Stimulated activated CD8-positive, alpha-beta memory T cell treated with anti-CD3 and anti-CD28 coated beads, Interleukin-7, amount 100 ng/mL, for 48 hours (primary cell): ENCODE measurements at regions not wholly inside any gene's neighbourhood (a gene's known extent, or its start where the extent isn't known, plus 50 kb on each side); places are given as distances from the start of the nearest gene placed in this dataset.
"Not testable (repeated sequence)": the region's sequence is repeated elsewhere in the genome, so short reads cannot be mapped to it uniquely, and the experiment has no call there.

Experiments used
- DNase-seq, 2 donors: peaks; one replicate each; pipeline ENCODE4 v3.0.0-alpha.2; 2020; ENCODE audit warnings: low read depth in 1 of 2; ENCODE audit errors: extremely low read depth in 1 of 2

DNA sequence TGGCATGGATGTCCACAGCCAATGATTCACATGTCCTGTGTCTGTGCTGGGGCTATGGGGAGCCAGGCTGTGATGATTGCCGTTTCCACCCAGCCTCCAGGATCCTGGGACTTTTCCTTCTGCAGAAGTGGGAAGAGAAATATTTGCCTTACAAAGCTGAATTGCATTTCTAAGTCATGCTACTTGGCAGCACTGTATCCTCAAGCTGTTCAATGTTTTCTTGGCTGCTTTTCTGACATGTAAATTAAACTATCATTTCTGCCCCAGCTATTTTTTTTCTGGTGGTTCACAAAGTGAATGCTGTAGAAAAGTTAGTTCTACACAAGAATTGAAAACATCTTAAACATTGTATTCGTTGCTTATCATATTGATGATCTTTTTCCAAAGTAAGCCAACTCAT, 51.9 kb upstream of the TCERG1L start:
- DNase-seq, result no peak

DNA sequence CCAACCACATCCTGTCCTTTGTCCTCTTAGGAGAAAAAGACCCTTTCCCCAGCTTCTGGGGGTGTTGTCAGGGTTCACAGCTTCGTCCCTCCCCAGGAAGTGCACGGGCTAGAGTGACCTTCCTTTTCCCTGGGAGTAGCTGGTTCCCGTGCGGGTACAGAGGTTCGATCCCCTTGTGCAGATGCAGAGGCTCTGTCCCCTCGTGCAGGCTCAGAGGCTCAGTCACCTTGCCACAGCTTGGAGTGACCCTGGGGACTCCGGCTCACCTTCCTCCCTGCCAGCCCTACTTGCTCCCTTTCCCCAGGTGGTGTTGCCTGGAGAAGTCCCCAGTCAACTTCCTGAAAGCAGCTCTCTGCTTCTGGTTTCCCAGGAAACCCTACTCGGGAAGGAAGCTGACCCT, 60.0 kb upstream of the TCERG1L start:
- DNase-seq, result no peak

DNA sequence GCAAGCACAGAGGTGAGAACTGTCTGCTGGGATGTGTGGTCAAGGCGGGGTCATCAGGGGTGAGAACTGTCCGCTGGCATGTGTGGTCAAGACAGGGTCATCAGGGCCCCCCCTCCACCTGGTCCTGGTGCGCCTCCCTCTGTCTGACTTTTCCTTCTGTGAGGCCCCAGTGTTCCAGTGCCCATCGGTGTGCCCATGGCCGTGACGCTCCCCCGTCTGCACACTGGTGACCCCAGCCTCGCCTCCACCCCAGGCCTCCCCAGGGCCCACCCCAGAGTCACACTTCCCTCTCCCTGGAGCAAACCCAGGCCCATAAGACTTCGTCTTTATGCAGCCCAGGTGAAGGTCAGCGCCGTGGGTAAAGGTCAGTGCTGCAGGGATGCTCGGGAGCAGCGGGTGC, 70.1 kb upstream of the TCERG1L start:
- no peak for DNase-seq

DNA sequence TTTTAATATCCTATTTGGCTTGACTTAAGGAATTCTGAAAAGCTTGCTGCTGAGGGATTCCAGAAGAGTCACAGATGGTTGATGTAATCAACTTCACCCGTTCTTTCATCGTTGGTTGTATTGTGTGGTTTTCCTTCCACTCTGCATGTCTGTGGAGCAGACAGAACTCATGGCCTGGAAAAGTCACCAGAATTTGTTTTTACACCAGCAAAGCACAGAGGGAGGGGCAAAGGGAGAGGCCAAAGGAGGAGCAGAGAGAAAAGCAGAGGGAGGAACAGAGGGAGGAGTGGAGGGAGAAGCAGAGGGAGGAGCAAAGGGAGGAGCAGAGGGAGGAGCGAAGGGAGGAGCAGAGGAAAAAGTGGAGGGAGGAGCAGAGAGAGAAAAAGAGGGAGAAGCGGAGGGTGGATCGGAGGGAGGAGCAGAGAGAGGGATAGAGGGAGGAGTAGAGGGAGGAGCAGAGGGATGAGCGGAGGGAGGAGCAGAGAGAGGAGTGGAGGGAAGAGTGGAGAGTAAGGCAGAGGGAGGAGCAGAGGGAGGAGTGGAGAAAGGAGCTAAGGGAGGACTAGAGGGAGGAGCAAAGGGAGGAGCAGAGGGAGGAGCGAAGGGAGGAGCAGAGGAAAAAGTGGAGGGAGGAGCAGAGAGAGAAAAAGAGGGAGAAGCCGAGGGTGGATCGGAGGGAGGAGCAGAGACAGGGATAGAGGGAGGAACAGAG, 73.8 kb upstream of the TCERG1L start:
- DNase-seq, result not testable (repeated sequence)

DNA sequence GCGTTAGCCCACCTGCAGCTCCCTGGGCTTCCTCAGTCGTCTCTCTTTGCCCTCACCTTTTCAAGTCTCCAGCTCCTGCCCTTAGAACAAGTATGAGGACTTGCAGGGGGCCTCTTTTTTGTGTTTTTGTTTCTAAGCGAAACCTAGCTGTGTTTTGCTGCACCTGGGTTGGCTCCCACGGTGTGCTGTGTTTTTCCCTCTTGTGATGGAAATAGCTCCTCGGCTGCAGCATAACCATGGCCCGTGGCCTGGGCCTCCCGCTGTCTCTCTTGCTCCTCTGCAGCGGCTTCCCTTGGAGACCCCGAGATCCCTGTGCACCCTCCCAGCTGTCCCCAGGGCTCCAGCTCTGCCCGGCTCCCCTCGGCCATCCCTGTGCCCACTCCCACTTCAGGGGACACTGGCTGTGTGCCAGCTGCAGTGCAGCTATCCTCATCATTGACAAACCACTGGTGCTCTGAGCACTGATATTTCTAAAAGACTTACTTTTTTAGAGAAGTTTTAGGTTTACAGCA, 75.6 kb upstream of the TCERG1L start:
- no peak for DNase-seq

DNA sequence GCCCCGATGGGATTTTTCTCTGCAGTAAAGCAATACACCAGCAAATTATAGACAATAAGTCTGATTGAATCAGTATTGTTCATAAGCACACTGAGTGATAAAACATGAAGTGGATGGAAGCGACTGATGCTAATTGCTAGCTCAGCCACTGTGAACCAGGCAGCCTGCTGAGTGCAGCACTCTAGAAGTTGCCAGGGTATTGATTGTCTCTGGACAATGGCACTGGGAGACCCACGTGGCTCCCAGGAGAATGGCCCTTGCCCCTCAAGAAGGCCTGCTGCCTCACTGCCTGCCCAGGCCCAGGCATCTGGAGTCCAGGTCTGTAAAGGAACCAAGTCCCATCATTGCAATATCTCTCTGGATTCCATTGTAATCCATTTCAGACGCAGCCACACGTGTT, 80.4 kb upstream of the TCERG1L start:
- no peak for DNase-seq

DNA sequence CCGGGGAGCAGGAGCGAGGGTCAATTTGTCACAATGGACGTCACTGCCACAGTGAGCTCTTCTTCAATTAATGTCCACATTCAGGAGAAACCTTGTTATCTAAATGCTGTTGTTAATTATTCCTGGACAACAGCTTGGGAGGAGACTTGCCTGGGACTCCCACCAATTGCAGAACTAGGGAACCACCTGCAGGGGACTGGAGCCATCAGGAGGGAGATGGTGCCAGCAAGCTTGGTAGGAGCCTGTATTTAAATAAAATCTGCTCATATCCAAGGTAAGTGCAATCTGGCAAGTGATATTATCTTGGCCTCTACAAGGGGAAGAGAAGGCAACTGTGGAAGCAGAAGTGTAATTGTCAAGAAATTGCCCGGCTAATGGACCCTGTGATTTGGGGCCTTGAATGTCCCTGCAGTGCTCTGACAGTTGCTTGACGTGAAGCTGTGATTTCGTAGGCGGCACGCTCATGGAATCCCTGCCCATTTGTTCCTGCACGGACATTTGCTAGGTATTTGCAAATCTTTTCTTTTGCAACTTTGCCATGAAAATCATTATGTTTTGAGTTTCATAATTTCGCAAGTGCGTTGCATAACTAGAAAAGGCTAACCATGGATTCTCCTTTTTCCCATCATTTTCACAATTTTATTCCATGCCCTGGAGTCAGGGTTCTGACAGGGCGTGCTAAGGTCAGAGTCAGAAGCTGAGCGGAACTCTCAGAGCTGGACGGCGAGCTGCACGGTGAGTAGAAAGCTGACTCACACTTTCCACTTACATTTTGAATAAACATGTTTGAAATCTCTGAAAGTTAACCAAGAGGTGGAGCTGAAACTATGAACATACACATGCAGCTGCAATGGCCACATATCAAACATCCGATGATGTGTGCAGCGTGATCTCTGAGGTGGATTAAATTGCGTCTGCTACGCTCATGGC, 84.9 kb upstream of the TCERG1L start:
- no peak for DNase-seq

DNA sequence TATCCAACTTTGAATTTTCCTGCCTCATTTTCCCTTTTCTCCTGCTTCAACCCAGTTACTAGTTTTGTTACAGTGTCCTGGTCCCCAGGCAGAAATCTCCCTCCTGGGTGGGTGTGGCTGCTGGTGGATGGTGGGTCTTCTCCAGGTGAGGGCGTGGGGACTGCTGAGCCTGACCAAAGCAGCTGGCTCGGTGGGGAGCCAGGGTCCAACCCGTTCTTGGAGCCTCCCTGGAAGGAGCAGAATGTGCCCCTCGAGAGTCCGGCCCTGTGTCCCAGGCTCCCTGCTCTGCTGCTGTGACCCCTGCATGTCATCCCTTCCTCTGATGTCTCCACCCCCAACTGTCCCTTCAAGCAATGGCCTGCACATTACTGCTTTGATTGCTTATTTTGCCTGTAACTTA, 86.6 kb upstream of the TCERG1L start:
- DNase-seq, result no peak

DNA sequence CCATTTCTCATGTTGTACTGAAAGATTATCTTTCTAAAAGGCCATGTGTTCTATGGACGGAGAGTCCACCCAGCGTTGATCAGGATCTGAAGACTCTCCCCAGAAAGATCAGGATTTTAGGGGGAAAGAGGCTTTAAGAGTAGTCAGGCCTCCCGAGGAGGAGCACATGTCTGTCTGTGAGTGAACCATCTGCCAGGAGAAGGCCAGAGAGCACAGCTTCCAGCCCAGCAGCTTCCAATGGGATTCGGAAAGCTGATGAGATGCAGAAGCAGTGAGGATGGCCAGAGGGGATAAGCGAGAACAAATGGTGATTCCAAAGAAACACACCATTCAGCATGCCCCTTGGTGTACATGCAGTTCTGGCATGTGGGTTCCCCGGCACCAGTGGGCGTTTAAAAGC, 88.5 kb upstream of the TCERG1L start:
- no peak for DNase-seq

DNA sequence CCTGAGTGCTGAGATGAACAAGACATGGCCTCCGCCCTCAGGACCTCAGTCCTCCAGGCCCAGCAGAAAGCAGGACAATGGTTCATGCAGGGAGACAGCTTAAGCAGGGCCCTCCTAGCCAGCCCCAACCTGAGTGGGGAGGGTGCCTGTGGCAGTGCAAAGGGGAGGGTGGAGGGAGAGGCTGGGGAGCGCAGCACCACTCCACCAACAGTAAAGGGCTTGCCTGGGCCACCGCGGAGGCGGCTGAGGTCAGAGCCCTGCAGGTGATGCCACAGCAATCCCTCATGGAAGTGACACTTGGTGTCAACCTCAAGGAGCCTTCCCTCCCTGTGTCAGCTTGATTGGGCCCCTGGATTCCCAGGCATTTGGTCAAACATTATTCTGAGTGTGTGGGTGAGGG, 89.0 kb upstream of the TCERG1L start:
- DNase-seq, result no peak

DNA sequence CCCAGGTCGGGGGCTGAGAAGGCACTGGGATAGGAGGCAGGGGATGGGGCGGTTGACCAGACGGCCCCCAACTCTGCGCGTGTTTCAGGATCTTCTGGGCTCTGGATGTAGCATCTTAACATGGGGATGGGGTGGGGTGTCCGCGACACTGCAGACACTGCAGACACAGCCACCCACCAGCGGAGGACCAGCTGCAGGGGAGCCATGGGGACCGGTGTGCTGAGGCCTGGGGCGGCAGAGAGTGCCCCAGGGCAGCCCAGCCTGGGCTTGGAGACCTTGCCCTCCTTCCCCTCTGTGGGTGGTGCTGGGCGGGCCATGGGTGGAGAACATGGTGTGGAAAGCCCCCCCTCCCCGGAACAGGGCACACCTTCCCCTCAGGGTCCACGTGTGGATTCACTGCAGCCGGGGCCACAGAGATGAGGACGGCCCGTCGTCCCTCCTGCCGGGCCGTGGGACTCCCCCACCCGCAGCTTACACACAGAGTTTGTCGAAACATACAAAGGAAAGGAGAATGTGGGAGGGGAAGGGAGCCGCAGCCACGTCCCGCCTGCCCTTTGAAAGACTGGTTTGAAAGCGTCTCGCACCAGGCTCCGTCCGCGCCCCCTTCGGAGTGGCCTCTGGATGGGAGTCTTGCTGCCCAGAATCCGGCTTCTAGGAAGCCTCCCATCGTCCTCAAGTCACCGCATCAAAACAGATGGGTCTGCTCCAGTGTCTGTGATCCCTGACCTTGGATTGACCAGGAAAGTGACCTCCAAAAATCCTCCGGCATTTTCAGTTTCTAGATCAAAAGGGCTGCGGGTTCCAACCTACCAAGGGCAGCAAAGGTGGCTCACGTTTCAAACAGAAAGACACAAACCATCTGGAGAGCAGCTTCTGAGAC, 91.5 kb upstream of the TCERG1L start:
- DNase-seq, result no peak

DNA sequence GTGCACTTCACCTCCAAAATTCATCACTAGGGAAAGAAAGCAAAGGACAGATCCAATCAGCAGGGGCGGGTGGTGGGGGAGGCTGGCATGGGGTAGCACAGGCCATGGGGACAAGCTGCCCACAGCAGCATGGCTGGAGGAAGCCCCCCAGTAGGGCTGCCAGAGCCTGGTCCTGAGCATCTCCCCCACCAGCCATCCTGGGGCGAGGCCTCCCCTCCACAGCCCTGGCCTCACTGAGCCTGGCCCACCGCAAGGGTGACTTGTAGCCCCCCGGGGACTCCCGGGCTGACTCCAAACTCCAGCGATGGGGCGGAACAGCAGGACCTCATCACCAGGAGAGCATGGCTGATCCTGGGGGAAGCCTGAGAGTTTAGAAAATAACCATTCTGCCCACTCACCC, 92.4 kb upstream of the TCERG1L start:
- DNase-seq, result no peak

DNA sequence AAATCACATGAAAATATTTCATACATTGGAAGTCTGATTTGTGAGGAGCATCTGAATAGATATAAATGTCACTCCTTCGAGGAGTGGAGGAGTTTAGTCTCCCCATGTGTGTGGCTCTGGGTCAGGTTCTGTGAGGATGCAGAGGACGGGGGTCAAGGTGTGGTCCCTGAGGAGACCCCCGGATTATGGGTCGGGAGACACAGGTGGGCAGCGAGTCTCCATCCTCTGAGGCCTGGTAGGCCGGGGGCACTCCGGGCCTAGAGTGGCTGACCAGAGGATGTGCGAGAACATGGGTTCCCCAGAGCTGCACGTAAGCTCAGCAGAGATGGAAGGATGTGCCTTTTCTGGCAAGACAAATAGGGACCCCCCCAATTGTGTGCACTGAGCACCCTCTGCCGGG, 93.4 kb upstream of the TCERG1L start:
- DNase-seq, result no peak

DNA sequence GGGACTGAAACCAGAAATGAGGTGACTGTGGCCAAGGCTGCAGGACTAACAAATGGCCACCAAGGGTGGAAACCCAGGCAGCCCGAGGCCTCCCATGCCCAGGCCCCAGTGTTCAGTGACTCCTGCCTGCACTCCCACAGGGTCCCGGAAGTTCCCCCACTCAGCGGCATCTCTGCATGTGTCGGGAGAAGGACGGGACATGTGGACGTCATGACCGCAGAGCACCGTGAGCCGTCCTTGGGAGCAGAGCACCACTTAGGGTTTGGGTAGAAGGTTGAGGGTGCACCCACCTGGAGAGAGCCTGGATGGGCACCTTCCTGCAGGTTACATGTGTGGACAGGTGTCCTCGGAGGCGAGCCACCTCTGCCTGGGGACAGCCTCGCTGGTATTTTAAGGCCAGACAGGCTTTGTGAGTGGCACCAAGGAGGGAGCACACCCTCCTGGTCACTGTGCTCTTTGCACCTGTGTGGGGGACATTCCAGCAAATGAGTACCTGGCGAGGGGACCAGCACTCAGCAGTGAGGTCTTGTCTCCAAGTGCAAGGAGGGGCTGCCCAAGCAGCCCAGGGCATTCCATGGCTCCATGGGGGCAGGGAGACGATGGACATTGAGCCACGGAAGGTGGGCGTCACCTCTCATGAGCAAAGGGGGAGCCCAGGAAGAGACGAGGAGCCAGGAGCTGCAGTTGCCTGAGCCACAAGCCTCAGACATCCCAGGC, 95.3 kb upstream of the TCERG1L start:
- no peak for DNase-seq

DNA sequence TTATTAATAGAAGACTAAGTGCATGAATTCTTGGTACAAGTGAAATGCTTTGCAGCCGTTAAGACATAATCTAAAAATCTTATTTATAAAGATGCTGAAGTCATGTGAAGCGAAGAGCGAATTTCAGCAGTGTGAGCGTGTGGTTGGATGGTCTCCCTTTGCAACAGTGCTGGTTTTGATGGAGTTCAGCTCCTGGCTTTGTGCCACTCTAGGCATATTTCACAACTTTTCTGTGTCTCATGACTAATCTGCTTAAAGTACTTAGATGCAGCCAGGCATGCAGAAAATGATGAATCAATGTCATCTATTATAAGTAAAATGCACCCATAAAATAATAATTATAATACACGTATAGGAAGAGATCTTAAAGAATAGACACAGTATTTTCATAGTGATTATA, 107.2 kb upstream of the TCERG1L start:
- DNase-seq, result no peak

DNA sequence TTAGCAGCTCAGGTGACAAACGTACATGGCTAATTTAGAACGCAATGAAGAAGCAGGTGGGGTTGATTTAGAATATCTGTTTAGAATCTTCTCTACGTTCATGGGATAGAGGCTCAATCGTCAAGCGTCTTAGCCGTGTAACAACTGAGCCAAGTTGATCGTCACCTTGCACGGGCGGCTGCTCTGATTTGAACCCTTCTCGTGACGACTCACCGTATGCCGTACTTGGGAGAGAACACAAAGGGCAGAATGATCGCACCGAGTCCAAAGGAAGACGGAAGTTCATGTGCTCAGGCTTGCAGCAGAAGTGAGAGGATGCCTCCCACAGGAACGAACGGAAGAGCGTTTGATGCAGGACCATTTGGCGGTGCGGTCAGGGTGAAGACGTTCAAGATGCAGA, 108.3 kb upstream of the TCERG1L start:
- no peak for DNase-seq

DNA sequence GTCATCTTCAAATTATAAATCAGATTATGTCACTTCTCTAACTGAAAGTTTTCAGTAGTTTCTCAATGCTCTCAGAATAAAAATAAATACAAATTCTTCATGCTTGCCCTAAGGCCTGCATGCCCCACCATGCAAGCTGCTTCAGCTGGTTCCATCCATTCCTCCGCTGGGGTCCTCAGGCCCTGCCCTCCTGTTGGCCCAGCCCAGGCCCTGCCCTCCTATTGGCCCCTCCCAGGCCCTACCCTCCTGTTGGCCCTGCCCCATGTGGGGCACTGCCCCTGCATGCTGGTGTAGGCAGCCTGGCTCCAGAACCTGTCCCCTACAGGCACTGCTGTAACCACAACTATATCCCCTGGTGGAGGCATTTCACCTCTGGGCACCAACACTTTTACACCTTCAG, 109.3 kb upstream of the TCERG1L start:
- DNase-seq, result no peak

DNA sequence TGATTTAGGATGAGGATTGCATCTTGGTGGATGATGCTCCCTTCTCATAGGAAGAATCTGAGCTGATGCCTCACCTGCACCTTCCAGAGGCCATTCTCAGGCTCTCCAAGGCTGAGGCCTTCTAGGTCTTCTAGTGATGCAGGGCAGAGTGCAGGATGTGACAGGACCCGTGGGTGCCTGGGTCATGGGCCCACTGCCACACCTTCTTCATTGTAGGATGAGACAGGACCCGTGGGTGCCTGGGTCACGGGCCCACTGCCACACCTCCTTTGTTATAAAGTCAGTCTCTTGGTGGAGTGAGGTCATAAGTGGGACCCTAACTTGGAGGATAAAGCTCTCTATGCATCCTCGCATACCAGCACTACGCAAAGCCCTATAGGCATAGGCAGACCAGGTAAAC, 109.9 kb upstream of the TCERG1L start:
- no peak for DNase-seq

DNA sequence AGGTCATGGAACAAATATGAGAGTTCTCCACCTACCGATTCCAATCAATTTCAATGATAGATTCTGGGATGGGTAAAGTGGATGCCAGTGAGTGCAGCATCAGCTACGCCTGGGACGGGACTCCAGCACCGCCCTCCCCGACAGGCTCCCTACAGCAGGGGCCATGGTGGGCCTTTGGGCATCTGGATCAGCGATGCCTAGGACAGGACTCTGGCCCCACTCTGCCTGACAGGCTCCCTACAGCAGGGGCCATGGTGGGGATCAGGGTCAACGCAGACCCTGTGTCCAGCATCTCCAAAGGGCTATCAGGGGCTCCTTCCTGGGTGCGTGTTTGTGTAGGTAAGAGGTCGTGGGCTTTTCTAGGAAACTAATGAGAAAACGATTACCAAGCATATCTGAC, 111.2 kb upstream of the TCERG1L start:
- no peak for DNase-seq

DNA sequence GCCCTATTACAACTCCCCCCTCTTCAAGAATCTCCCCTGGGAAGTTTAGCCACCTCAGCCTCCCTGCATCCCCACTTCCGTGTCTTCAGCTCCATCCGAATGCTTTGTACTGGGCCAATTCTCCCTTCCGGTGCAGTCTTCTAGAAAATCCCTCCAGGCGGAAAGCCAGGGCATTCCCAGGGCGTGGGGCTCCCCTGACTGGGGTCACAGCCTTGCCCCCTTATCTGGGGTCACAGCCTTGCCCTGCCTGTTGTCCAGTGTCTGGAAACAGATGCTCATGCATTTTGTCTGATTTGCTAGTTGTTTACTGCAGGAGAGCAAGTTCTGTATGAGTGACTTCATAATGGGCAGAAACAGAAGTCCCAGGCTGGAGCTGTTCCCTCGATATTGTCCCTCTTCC, 112.5 kb upstream of the TCERG1L start:
- DNase-seq, result no peak
